ENCODE measurements at regions not wholly inside any gene's neighbourhood (a gene's known extent, or its start where the extent isn't known, plus 50 kb on each side); places are given as distances from the start of the nearest gene placed in this dataset.

DNA sequence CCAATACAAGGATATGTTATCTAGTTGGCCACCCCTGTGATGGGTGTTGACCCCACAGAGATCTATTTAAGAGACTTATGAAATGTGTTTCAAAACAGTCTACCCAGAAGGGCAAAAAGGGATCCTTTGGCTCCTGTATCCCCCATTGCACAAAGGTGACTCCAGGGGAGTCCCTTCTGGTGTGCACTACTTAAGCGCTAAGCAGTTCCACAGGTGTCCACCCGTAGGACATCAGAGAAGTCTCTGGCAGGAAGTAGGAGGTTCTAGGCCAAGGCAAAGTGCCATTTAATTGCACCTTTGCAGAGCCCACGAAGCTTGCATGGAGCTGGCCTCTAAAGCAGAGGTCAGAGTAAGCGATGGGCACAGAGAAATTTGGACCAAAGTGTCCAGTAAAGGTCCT is 147.7 kb downstream of the MRPL14 start:
- no peak for DNase-seq (ENCODE audit: low spot score)
- H3K4me2 ChIP-seq, result no peak overlapping the region
- peaks cover 17% of the 10 kb centered on the region for H3K4me1 ChIP-seq (ENCODE audit: insufficient read depth)
- H3K79me2 ChIP-seq, result no peaks in the 10 kb centered on the region
- H3K27me3 ChIP-seq, result no peaks in the 10 kb centered on the region
- H3K36me3 ChIP-seq (replicated peaks; ENCODE audit: insufficient read depth, low read depth), result no peaks in the 10 kb centered on the region
- no peak overlapping the region for H2AFZ ChIP-seq
- WGBS (ENCODE audit: low lambda C conversion rate, missing lambda C conversion rate), result 89% methylated on average over 4 of the region's 4 CpGs
- no peak overlapping the region for H3K4me3 ChIP-seq
- TF ChIP-seq CTCF (IDR thresholded peaks at IDR 0.05; ENCODE audit: poor library complexity), result no peak
- TF ChIP-seq EZH2phosphoT487 (IDR thresholded peaks at IDR 0.05; ENCODE audit: low read depth, severe bottlenecking, unreplicated experiment), result no peak
- TF ChIP-seq EZH2 (IDR thresholded peaks at IDR 0.05; ENCODE audit: borderline replicate concordance), result no peak
- H3K9me3 ChIP-seq (ENCODE audit: low read depth), result no peaks in the 10 kb centered on the region
- H3K9me2 ChIP-seq (replicated peaks; ENCODE audit: insufficient read depth), result no peaks in the 10 kb centered on the region
- no peak overlapping the region for H3K27ac ChIP-seq
- H4K20me1 ChIP-seq (ENCODE audit: insufficient read depth, poor library complexity, severe bottlenecking), result no peaks in the 10 kb centered on the region

- Histone ChIP-seq H3K4me2 (no peak overlapping the region), H3K9me2 (replicated peaks; ENCODE audit: insufficient read depth) (no peaks in the 10 kb centered on the region), H2AFZ (no peak overlapping the region), H3K27ac (no peak overlapping the region), H3K4me3 (no peak overlapping the region), H3K79me2 (no peaks in the 10 kb centered on the region), H3K36me3 (replicated peaks; ENCODE audit: insufficient read depth, low read depth) (no peaks in the 10 kb centered on the region), H4K20me1 (ENCODE audit: insufficient read depth, poor library complexity, severe bottlenecking) (no peaks in the 10 kb centered on the region), H3K4me1 (ENCODE audit: insufficient read depth) (peaks cover 23% of the 10 kb centered on the region), H3K27me3 (no peaks in the 10 kb centered on the region), H3K9me3 (ENCODE audit: low read depth) (no peaks in the 10 kb centered on the region)
- TF ChIP-seq EZH2 (IDR thresholded peaks at IDR 0.05; ENCODE audit: borderline replicate concordance) (no peak), EZH2phosphoT487 (IDR thresholded peaks at IDR 0.05; ENCODE audit: low read depth, severe bottlenecking, unreplicated experiment) (no peak), CTCF (IDR thresholded peaks at IDR 0.05; ENCODE audit: poor library complexity) (no peak)
- 89% methylated on average over 13 of the region's 13 CpGs for whole genome bisulfite sequencing (ENCODE audit: low lambda C conversion rate, missing lambda C conversion rate)
- DNase-seq (ENCODE audit: low spot score), result no peak
Measured at GRCh38 chr6:43978473-43979346, 148.5 kb downstream of the MRPL14 start.

GRCh38 chr6:43977404-43978111 is 149.7 kb downstream of the MRPL14 start:
- no peaks in the 10 kb centered on the region for H3K36me3 ChIP-seq (replicated peaks; ENCODE audit: insufficient read depth, low read depth)
- H2AFZ ChIP-seq, result no peak overlapping the region
- no peak overlapping the region for H3K27ac ChIP-seq
- TF ChIP-seq EZH2phosphoT487 (IDR thresholded peaks at IDR 0.05; ENCODE audit: low read depth, severe bottlenecking, unreplicated experiment) (no peak), EZH2 (IDR thresholded peaks at IDR 0.05; ENCODE audit: borderline replicate concordance) (no peak), CTCF (IDR thresholded peaks at IDR 0.05; ENCODE audit: poor library complexity) (no peak)
- no peaks in the 10 kb centered on the region for H3K9me2 ChIP-seq (replicated peaks; ENCODE audit: insufficient read depth)
- no peak overlapping the region for H3K4me3 ChIP-seq
- peaks cover 26% of the 10 kb centered on the region for H3K4me1 ChIP-seq (ENCODE audit: insufficient read depth)
- H4K20me1 ChIP-seq (ENCODE audit: insufficient read depth, poor library complexity, severe bottlenecking), result no peaks in the 10 kb centered on the region
- H3K9me3 ChIP-seq (ENCODE audit: low read depth), result no peaks in the 10 kb centered on the region
- H3K79me2 ChIP-seq, result no peaks in the 10 kb centered on the region
- WGBS (ENCODE audit: low lambda C conversion rate, missing lambda C conversion rate), result 75% methylated on average over 10 of the region's 10 CpGs
- no peaks in the 10 kb centered on the region for H3K27me3 ChIP-seq
- no peak for DNase-seq (ENCODE audit: low spot score)
- no peak overlapping the region for H3K4me2 ChIP-seq

Measured in hepatocyte (in vitro differentiated cells).